GM18508 (cell line): ENCODE measurements at regions not wholly inside any gene's neighbourhood (a gene's known extent, or its start where the extent isn't known, plus 50 kb on each side); places are given as distances from the start of the nearest gene placed in this dataset.

Source experiments
- ATAC-seq: cut with Tn5 transposase; IDR thresholded peaks from one replicate; pipeline ENCODE4 v1.9.1; 2021; ENCODE audit warnings: moderate number of reproducible peaks; ENCODE audit not compliant: insufficient read depth, unreplicated experiment

DNA sequence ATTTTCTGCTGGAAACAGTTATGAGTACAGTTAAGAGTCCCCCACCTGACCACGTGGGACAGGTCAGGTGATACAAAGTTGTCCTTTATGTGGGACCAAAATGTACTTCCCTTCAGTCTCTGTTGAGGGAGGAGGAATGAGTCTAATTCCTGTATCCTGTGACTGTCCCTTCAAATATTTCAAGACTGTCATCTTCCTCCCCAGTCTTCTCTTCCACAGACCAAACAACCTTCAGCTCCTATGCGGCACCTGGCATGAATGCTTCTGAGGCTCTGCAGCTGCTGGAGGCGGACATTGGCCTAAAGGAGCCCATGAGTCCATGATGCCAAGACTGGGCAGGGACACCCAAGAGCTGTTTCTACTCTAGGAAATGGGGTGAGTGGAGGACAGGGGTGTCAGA is 72.1 kb upstream of the SIM2 start:
- ATAC-seq = no peak

DNA sequence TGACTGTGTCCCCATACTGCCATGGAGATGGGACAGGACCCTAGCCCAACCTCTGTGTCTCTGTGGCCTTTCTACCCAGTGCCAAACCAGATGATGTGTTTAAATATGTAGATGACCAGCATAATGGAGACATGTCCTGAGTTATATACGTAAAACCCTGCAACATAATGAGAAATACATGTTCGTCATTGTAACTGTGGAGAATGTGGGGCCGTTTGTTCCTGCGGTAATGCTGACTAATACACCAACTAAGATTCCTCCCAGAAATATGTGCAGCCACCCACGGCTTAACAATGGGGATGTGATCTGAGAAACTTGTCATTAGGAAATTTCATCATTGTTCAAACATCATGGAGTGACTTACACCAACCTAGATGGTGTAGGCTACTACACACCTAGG is 71.7 kb upstream of the SIM2 start:
- no peak for ATAC-seq

GRCh38 chr21:36628106-36628505 is 70.8 kb upstream of the SIM2 start:
- ATAC-seq = no peak

GRCh38 chr21:36628761-36629460 is 70.0 kb upstream of the SIM2 start:
- no peak for ATAC-seq

- ATAC-seq = no peak
Observed at GRCh38 chr21:36630485-36631206, 68.3 kb upstream of the SIM2 start.

GRCh38 chr21:36636016-36636415 is 62.9 kb upstream of the SIM2 start:
- ATAC-seq = no peak

GRCh38 chr21:36636439-36636838 is 62.5 kb upstream of the SIM2 start:
- no peak for ATAC-seq

- no peak for ATAC-seq
Observed at GRCh38 chr21:36639769-36640168, 59.1 kb upstream of the SIM2 start.

- ATAC-seq = no peak
Observed at GRCh38 chr21:36640174-36640720, 58.7 kb upstream of the SIM2 start.

GRCh38 chr21:36640721-36641244 is 58.1 kb upstream of the SIM2 start:
- ATAC-seq = no peak

DNA sequence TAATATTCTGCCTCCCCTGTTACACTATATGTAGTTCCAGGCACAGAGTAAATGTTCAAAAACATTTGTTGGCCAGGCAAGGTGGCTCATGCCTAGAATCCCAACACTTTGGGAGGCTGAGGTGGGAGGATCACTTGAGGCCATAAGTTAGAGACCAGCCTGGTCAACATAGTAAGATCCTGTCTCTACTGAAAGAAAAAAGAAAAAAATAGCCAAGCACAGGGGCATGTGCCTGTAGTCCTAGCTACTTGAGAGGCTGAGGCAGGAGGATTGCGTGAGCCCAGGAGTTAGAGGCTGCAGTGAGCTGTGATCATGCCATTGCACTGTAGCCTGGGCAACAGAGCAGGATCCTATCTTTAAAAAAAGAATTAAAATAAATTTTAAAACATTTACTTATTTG is 57.6 kb upstream of the SIM2 start:
- ATAC-seq = no peak

GRCh38 chr21:36641886-36642285 is 57.0 kb upstream of the SIM2 start:
- no peak for ATAC-seq

DNA sequence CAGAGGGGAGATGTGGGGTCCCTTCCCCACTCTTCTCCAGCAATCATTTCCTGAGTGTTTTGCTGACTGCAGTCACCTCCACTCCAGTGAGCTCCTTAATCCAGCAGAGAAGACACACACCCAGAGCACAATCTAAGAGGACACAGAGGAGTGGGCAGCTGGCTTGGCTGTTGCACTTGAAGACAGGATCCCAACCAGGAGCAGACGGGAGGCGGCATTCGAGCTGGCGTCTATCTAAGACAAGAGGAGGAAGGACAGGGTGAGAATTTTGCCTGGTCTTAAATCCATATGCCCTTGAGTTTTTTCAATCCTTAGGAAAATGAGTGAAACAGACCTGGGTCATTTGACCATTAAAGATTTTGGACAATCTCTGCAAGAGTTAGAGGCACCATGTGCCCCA is 56.1 kb upstream of the SIM2 start:
- ATAC-seq = no peak

DNA sequence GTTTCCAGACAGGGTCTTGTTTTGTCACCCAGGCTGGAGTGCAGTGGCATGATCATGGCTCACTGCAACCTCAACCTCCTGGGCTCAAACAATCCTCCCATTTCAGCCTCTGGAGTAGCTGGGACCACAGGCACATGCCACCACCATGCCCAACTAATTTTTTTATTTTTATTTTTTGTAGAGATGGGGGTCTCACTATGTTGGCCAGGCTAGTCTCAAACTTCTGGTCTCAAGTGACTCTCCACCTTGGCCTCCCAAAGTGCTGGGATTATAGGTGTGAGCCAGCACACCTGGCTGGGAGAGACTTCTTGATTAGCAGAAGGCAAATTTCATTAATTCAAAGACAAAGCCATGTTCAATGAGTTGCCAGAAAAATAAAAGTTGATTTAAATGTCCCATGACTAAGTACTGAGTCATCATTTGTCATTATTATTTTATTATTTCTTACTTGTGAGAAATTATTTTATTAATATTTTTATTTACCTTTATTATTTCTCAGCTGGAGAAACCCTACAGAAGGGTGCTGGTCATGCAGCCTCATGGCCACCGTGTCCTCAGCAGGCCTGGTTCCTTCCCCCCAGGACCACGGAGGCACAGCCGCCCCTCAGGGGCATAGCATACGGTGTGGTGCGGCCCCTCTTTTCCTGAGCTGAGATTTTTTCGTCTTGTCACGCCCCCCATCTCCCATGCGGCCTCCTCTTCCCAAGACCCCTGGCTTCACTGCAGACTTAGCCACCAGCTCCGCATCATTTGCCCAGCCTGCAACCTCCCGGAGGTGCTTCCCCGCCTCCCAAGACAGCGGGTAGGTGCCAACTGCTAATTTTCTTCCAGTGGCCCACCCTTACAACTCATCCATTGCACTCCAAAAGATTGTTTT is 55.3 kb upstream of the SIM2 start:
- no peak for ATAC-seq

DNA sequence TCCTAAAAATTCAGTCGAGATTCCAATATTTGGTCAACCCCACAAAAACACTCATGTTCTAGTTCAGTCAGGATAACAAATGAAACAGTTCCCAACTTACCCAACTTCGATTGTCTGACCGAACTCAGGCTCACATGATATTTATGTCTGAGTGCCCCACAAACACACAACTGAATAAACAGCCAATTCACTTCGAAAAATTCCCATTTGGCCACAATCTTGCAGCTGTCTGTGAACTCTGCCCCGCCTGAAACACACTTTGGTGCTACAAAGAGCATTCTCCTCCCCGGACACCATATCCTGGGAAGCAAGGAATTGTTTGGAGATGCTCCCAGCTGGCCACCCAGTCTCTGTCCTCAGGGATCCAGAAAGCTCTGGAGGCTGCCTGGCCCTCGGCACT is 52.9 kb upstream of the SIM2 start:
- no peak for ATAC-seq

DNA sequence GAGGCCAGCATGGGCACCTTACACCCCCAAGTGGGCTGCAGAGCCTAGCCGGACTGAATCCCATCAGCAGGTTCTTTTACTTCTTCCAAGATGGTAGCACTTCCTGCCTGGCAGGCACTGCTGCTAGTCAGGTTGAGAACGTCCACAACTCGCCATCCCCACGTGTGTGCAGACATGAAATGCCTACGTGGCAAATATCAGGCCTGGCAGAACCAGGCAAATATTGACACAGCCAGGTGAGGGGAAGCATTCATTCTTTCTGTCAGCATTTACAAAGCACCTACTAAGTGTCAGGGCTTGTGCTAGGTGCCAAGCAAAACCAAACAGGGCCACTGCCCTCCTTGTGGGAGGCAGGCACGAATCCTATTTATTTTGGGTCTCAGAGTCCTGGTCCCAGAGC is 52.3 kb upstream of the SIM2 start:
- no peak for ATAC-seq

- ATAC-seq = no peak
Observed at GRCh38 chr21:36647279-36648093, 51.4 kb upstream of the SIM2 start.
